ENCODE measurements at regions not wholly inside any gene's neighbourhood (a gene's known extent, or its start where the extent isn't known, plus 50 kb on each side); places are given as distances from the start of the nearest gene placed in this dataset.

DNA sequence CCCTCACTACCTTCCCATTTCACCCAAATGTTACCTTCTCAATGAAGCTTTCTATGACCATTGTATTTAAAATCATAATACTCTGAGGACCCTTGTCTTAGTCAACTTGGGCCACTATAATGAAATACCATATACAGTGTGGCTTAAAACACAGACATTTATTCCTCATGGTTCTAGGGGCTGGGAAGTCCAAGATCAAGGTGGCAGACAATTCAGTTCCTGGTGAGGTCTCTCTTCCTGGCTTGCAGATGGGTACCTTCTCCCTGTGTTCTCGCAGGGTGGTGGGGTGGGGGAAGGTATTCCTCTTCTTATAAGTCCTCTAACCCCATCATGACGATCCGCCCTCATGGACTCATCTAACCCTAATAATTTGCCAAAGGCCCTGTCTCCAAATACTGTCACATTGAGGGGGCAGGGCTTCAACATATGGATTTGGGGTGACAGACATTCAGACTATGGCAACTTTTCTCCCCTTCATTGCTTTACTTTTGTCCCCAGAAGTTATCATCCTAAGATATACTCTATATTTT is 163.7 kb upstream of the PWP1 start:
- TF ChIP-seq CBFB (CRISPR knock-in tag; IDR thresholded peaks at IDR 0.05) (no peak), ZNF253 (CRISPR knock-in tag; IDR thresholded peaks at IDR 0.05; ENCODE audit: borderline replicate concordance) (no peak), ZNF562 (CRISPR knock-in tag; IDR thresholded peaks at IDR 0.05; ENCODE audit: borderline replicate concordance) (no peak), ZFP41 (CRISPR knock-in tag; IDR thresholded peaks at IDR 0.05; ENCODE audit: borderline replicate concordance) (no peak), ZNF501 (CRISPR knock-in tag; IDR thresholded peaks at IDR 0.05) (no peak), ZNF274 (CRISPR knock-in tag; IDR thresholded peaks at IDR 0.05) (no peak), ZNF282 (IDR thresholded peaks at IDR 0.05; ENCODE audit: partially characterized antibody) (no peak), HOXA7 (CRISPR knock-in tag; IDR thresholded peaks at IDR 0.05) (no peak), KMT2A (CRISPR knock-in tag; IDR thresholded peaks at IDR 0.05) (no peak), ZNF792 (CRISPR knock-in tag; IDR thresholded peaks at IDR 0.05) (no peak)
- TF ChIP-seq, protein P1, sequence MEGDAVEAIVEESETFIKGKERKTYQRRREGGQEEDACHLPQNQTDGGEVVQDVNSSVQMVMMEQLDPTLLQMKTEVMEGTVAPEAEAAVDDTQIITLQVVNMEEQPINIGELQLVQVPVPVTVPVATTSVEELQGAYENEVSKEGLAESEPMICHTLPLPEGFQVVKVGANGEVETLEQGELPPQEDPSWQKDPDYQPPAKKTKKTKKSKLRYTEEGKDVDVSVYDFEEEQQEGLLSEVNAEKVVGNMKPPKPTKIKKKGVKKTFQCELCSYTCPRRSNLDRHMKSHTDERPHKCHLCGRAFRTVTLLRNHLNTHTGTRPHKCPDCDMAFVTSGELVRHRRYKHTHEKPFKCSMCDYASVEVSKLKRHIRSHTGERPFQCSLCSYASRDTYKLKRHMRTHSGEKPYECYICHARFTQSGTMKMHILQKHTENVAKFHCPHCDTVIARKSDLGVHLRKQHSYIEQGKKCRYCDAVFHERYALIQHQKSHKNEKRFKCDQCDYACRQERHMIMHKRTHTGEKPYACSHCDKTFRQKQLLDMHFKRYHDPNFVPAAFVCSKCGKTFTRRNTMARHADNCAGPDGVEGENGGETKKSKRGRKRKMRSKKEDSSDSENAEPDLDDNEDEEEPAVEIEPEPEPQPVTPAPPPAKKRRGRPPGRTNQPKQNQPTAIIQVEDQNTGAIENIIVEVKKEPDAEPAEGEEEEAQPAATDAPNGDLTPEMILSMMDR (CRISPR knock-in tag; IDR thresholded peaks at IDR 0.05), result no peak
- TF ChIP-seq, protein P2, sequence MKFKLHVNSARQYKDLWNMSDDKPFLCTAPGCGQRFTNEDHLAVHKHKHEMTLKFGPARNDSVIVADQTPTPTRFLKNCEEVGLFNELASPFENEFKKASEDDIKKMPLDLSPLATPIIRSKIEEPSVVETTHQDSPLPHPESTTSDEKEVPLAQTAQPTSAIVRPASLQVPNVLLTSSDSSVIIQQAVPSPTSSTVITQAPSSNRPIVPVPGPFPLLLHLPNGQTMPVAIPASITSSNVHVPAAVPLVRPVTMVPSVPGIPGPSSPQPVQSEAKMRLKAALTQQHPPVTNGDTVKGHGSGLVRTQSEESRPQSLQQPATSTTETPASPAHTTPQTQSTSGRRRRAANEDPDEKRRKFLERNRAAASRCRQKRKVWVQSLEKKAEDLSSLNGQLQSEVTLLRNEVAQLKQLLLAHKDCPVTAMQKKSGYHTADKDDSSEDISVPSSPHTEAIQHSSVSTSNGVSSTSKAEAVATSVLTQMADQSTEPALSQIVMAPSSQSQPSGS (CRISPR knock-in tag; IDR thresholded peaks at IDR 0.05), result no peak
- TF ChIP-seq, protein P3, sequence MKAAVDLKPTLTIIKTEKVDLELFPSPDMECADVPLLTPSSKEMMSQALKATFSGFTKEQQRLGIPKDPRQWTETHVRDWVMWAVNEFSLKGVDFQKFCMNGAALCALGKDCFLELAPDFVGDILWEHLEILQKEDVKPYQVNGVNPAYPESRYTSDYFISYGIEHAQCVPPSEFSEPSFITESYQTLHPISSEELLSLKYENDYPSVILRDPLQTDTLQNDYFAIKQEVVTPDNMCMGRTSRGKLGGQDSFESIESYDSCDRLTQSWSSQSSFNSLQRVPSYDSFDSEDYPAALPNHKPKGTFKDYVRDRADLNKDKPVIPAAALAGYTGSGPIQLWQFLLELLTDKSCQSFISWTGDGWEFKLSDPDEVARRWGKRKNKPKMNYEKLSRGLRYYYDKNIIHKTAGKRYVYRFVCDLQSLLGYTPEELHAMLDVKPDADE (CRISPR knock-in tag; IDR thresholded peaks at IDR 0.05), result no peak
